ENCODE measurements at regions not wholly inside any gene's neighbourhood (a gene's known extent, or its start where the extent isn't known, plus 50 kb on each side); places are given as distances from the start of the nearest gene placed in this dataset.
A peak's percentile ranks its signal among the peaks of the same experiment; 100 is the strongest.

DNA sequence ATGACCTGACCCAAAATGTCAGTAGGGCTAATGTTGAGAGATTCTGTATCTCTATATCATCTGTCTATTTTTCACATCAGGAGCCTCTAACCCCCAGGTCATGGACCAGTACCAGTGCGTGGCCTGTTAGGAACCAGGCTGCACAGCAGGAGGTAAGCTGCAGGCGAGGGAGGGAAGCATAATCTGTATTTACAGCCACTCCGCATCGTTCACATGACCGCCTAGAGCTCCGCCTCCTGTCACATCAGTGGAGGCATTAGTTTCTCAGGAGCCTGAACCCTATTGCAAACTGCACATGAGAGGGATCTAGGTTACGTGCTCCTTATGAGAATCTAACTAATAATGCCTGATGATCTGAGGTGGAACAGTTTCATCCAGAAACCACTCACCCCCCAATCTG lies 180.6 kb downstream of the RDH14 start:
- TF ChIP-seq TOX (CRISPR knock-in tag; IDR thresholded peaks at IDR 0.05; ENCODE audit: borderline replicate concordance) (no peak), ZNF70 (CRISPR knock-in tag; IDR thresholded peaks at IDR 0.05) (no peak), ISL1 (CRISPR knock-in tag; IDR thresholded peaks at IDR 0.05) (no peak), CSDC2 (CRISPR knock-in tag; IDR thresholded peaks at IDR 0.05) (no peak), SNAI2 (CRISPR knock-in tag; IDR thresholded peaks at IDR 0.05) (no peak), RARB (CRISPR knock-in tag; IDR thresholded peaks at IDR 0.05) (no peak), ZFP30 (CRISPR knock-in tag; IDR thresholded peaks at IDR 0.05) (no peak), OSR1 (CRISPR knock-in tag; IDR thresholded peaks at IDR 0.05) (no peak), BACH2 (CRISPR knock-in tag; IDR thresholded peaks at IDR 0.05; ENCODE audit: borderline replicate concordance) (no peak), ZFP3 (CRISPR knock-in tag; IDR thresholded peaks at IDR 0.05) (no peak), ZC3H10 (CRISPR knock-in tag; IDR thresholded peaks at IDR 0.05) (no peak), ZNF8 (CRISPR knock-in tag; IDR thresholded peaks at IDR 0.05) (no peak)
- TF ChIP-seq, protein P1, sequence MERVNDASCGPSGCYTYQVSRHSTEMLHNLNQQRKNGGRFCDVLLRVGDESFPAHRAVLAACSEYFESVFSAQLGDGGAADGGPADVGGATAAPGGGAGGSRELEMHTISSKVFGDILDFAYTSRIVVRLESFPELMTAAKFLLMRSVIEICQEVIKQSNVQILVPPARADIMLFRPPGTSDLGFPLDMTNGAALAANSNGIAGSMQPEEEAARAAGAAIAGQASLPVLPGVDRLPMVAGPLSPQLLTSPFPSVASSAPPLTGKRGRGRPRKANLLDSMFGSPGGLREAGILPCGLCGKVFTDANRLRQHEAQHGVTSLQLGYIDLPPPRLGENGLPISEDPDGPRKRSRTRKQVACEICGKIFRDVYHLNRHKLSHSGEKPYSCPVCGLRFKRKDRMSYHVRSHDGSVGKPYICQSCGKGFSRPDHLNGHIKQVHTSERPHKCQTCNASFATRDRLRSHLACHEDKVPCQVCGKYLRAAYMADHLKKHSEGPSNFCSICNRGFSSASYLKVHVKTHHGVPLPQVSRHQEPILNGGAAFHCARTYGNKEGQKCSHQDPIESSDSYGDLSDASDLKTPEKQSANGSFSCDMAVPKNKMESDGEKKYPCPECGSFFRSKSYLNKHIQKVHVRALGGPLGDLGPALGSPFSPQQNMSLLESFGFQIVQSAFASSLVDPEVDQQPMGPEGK (CRISPR knock-in tag; IDR thresholded peaks at IDR 0.05; ENCODE audit: borderline replicate concordance) = no peak
- TF ChIP-seq, protein P2, sequence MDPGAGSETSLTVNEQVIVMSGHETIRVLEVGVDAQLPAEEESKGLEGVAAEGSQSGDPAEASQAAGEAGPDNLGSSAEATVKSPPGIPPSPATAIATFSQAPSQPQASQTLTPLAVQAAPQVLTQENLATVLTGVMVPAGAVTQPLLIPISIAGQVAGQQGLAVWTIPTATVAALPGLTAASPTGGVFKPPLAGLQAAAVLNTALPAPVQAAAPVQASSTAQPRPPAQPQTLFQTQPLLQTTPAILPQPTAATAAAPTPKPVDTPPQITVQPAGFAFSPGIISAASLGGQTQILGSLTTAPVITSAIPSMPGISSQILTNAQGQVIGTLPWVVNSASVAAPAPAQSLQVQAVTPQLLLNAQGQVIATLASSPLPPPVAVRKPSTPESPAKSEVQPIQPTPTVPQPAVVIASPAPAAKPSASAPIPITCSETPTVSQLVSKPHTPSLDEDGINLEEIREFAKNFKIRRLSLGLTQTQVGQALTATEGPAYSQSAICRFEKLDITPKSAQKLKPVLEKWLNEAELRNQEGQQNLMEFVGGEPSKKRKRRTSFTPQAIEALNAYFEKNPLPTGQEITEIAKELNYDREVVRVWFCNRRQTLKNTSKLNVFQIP (CRISPR knock-in tag; IDR thresholded peaks at IDR 0.05; ENCODE audit: borderline replicate concordance, low read depth) = no peak
- TF ChIP-seq, protein P3, sequence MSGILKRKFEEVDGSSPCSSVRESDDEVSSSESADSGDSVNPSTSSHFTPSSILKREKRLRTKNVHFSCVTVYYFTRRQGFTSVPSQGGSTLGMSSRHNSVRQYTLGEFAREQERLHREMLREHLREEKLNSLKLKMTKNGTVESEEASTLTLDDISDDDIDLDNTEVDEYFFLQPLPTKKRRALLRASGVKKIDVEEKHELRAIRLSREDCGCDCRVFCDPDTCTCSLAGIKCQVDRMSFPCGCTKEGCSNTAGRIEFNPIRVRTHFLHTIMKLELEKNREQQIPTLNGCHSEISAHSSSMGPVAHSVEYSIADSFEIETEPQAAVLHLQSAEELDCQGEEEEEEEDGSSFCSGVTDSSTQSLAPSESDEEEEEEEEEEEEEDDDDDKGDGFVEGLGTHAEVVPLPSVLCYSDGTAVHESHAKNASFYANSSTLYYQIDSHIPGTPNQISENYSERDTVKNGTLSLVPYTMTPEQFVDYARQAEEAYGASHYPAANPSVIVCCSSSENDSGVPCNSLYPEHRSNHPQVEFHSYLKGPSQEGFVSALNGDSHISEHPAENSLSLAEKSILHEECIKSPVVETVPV (CRISPR knock-in tag; IDR thresholded peaks at IDR 0.05) = no peak
- ATAC-seq = no peak

DNA sequence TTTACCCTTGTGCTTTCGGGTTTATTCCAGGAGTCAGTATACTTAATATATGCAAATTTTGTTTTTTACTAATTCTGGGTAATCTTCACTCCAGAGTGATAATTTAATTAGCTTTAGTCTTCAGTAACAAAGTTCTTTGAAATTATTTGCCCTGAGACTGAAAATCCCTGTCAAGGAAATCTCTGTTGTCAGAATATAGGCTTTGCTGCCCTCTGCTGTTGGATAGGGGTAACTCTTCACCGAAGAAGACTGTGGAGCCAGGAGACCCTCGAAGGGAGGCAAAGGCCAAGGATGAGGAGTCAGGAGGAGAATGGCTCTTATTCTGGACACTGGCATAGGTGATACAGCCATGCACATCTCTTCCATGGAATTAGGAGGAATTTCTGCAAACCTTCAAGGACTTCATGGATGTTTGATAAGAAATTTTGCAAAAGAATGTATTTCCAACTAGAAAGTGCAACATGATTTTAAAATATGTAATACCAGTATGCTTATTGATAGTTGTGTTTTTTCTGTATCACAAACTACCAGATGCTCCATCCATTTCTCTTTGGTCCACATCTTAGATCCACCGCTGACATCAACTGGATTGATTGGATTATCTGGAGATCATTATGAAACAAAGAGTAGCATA lies 182.3 kb downstream of the RDH14 start:
- TF ChIP-seq OSR1 (CRISPR knock-in tag; IDR thresholded peaks at IDR 0.05) (no peak), TCF4 (CRISPR knock-in tag; IDR thresholded peaks at IDR 0.05; ENCODE audit: borderline replicate concordance) (no peak), ARNTL (CRISPR knock-in tag; IDR thresholded peaks at IDR 0.05; ENCODE audit: borderline replicate concordance, low read depth) (no peak)
- peak; percentile 92 for ATAC-seq

DNA sequence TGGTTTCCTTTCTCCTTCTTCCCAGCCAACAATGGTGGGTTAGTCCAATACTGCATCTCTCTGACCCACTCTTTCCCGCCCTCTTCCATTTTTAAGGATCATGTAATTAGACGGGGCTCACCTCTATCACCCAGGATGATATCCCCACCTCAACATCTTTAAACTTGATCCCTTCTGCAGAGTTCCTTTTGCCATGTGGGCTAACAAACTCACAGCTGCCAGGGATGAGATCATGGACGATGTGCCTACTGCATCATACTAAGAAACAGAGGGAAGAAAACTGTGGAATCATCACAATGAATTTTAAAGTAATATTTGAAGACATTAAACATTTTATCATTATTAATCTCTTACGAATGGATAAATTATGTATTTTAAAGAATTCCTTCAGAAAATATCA lies 183.5 kb downstream of the RDH14 start:
- no peak for ATAC-seq
- TF ChIP-seq, protein P4, sequence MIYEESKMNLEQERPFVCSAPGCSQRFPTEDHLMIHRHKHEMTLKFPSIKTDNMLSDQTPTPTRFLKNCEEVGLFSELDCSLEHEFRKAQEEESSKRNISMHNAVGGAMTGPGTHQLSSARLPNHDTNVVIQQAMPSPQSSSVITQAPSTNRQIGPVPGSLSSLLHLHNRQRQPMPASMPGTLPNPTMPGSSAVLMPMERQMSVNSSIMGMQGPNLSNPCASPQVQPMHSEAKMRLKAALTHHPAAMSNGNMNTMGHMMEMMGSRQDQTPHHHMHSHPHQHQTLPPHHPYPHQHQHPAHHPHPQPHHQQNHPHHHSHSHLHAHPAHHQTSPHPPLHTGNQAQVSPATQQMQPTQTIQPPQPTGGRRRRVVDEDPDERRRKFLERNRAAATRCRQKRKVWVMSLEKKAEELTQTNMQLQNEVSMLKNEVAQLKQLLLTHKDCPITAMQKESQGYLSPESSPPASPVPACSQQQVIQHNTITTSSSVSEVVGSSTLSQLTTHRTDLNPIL (CRISPR knock-in tag; IDR thresholded peaks at IDR 0.05; ENCODE audit: low read depth) = no peak
- TF ChIP-seq PPARA (CRISPR knock-in tag; IDR thresholded peaks at IDR 0.05; ENCODE audit: borderline replicate concordance) = no peak
- TF ChIP-seq ARNTL (CRISPR knock-in tag; IDR thresholded peaks at IDR 0.05; ENCODE audit: borderline replicate concordance, low read depth) = no peak
- no peak for TF ChIP-seq ZC3H10 (CRISPR knock-in tag; IDR thresholded peaks at IDR 0.05)
- TF ChIP-seq GLIS3 (CRISPR knock-in tag; IDR thresholded peaks at IDR 0.05) = no peak
- TF ChIP-seq ZNF565 (CRISPR knock-in tag; conservative IDR thresholded peaks at IDR 0.05; ENCODE audit: low read depth) = no peak
- TF ChIP-seq TOX (CRISPR knock-in tag; IDR thresholded peaks at IDR 0.05; ENCODE audit: borderline replicate concordance) = no peak
- TF ChIP-seq SNAI2 (CRISPR knock-in tag; IDR thresholded peaks at IDR 0.05) = no peak
- TF ChIP-seq TCF4 (CRISPR knock-in tag; IDR thresholded peaks at IDR 0.05; ENCODE audit: borderline replicate concordance) = no peak
- no peak for TF ChIP-seq ZNF70 (CRISPR knock-in tag; IDR thresholded peaks at IDR 0.05)
- TF ChIP-seq, protein P2 (CRISPR knock-in tag; IDR thresholded peaks at IDR 0.05; ENCODE audit: borderline replicate concordance, low read depth) = no peak
- TF ChIP-seq, protein P3 (CRISPR knock-in tag; IDR thresholded peaks at IDR 0.05) = no peak
- no peak for TF ChIP-seq ZNF8 (CRISPR knock-in tag; IDR thresholded peaks at IDR 0.05)
- TF ChIP-seq ZFP3 (CRISPR knock-in tag; IDR thresholded peaks at IDR 0.05) = no peak
- no peak for TF ChIP-seq ESRRG (CRISPR knock-in tag; IDR thresholded peaks at IDR 0.05)
- TF ChIP-seq OSR1 (CRISPR knock-in tag; IDR thresholded peaks at IDR 0.05) = no peak
- TF ChIP-seq BACH2 (CRISPR knock-in tag; IDR thresholded peaks at IDR 0.05; ENCODE audit: borderline replicate concordance) = no peak
- no peak for TF ChIP-seq ISL1 (CRISPR knock-in tag; IDR thresholded peaks at IDR 0.05)
